PC-3 (cell line): ENCODE measurements at regions not wholly inside any gene's neighbourhood (a gene's known extent, or its start where the extent isn't known, plus 50 kb on each side); places are given as distances from the start of the nearest gene placed in this dataset.

ENCODE experiments used
- ATAC-seq: fragments of 200-7000 bp; cut with Tn5 transposase; 2 replicates; pipeline ENCODE4 v1.9.1; 2020; ENCODE audit warnings: mild to moderate bottlenecking, moderate library complexity
- BruUV-seq: library from RNA; stranded (reverse); fragments of 400-500 nt; replicated peaks from 2 replicates; lab custom pipeline; 2021; lab: Mats Ljungman, UMichigan
- CTCF ChIA-PET: fragments of 300-600 bp; sonication (Branson Sonifier 250); formaldehyde crosslinking; loops from one replicate; lab custom pipeline; 2022; ENCODE audit warnings: antibody characterized with exemption; lab: Charles Lee
- POLR2A ChIA-PET: fragments of 300-600 bp; sonication (Branson Sonifier 250); formaldehyde crosslinking; loops from one replicate; lab custom pipeline; 2022; ENCODE audit warnings: antibody characterized with exemption; ENCODE audit not compliant: unreplicated experiment; lab: Charles Lee
- DNase-seq: peaks from one replicate; pipeline ENCODE4 v3.0.0-alpha.2; 2015
- H2AFZ ChIP-seq: fragments of 300-600 bp; sonication (generic); 2 replicates; pipeline ENCODE4 v1.6.0; 2016; ENCODE audit warnings: antibody characterized with exemption, low read length
- H3F3A ChIP-seq: fragments of 300-600 bp; sonication (generic); one replicate; pipeline ENCODE4 v1.6.0; 2017; ENCODE audit warnings: antibody characterized with exemption, low read length, control low read depth, mild to moderate bottlenecking; ENCODE audit not compliant: unreplicated experiment
- H3K27ac ChIP-seq: fragments of 300-600 bp; sonication (generic); 2 replicates; pipeline ENCODE4 v1.5.1; 2016; ENCODE audit warnings: mild to moderate bottlenecking, low read length
- H3K27me3 ChIP-seq: fragments of 300-600 bp; sonication (generic); 2 replicates; pipeline ENCODE4 v1.6.1; 2016; ENCODE audit warnings: low read length, mixed read lengths
- H3K36me3 ChIP-seq: fragments of 300-600 bp; sonication (generic); 2 replicates; pipeline ENCODE4 v1.6.1; 2016; ENCODE audit warnings: low read depth, mixed run types, low read length, mixed read lengths
- H3K4me1 ChIP-seq: fragments of 300-600 bp; sonication (generic); 2 replicates; pipeline ENCODE4 v1.5.1; 2016; ENCODE audit warnings: low read length; ENCODE audit not compliant: insufficient read depth
- H3K4me2 ChIP-seq: fragments of 300-600 bp; sonication (generic); 2 replicates; pipeline ENCODE4 v1.6.0; 2016; ENCODE audit warnings: low read length
- H3K4me3 ChIP-seq: fragments of 300-600 bp; sonication (generic); 2 replicates; pipeline ENCODE4 v1.5.1; 2016; ENCODE audit warnings: mild to moderate bottlenecking, low read length, mixed read lengths
- H3K79me2 ChIP-seq: fragments of 300-600 bp; sonication (generic); 2 replicates; pipeline ENCODE4 v1.6.1; 2017; ENCODE audit warnings: low read length, mixed read lengths
- H3K9ac ChIP-seq: fragments of 300-600 bp; sonication (generic); 2 replicates; pipeline ENCODE4 v1.6.0; 2016; ENCODE audit warnings: mild to moderate bottlenecking, low read length
- H3K9me2 ChIP-seq: fragments of 300-600 bp; sonication (generic); replicated peaks from 2 replicates; pipeline ENCODE4 v1.6.1; 2016; ENCODE audit warnings: mixed run types, low read length, mixed read lengths
- H3K9me3 ChIP-seq: fragments of 300-600 bp; sonication (generic); 2 replicates; pipeline ENCODE4 v1.6.1; 2016; ENCODE audit warnings: low read length, mixed read lengths
- H4K20me1 ChIP-seq: fragments of 300-600 bp; sonication (generic); 2 replicates; pipeline ENCODE4 v1.6.1; 2016; ENCODE audit warnings: low read length, mixed read lengths
- EZH2 ChIP-seq: fragments of 300-600 bp; sonication (generic); IDR thresholded peaks from one replicate; pipeline ENCODE4 v1.6.1; 2017; ENCODE audit warnings: antibody characterized with exemption, mild to moderate bottlenecking, low read length; ENCODE audit not compliant: unreplicated experiment
- EZH2phosphoT487 ChIP-seq: fragments of 300-600 bp; sonication (generic); IDR thresholded peaks from 2 replicates; pipeline ENCODE4 v1.6.1; 2018; ENCODE audit warnings: mild to moderate bottlenecking, antibody characterized with exemption, low read length, borderline replicate concordance
- intact Hi-C: fragments of 100-400 bp; cut with micrococcal nuclease; formaldehyde crosslinking; loops from 2 replicates; pipeline ENCODE4 v1.9.0; 2023
- TF ChIP-seq, protein P1 (sequence below): fragments of 300-600 bp; sonication (generic); conservative IDR thresholded peaks from 2 replicates; pipeline ENCODE4 v1.5.1; 2017; ENCODE audit warnings: antibody characterized with exemption, low read depth, mild to moderate bottlenecking, low read length

DNA sequence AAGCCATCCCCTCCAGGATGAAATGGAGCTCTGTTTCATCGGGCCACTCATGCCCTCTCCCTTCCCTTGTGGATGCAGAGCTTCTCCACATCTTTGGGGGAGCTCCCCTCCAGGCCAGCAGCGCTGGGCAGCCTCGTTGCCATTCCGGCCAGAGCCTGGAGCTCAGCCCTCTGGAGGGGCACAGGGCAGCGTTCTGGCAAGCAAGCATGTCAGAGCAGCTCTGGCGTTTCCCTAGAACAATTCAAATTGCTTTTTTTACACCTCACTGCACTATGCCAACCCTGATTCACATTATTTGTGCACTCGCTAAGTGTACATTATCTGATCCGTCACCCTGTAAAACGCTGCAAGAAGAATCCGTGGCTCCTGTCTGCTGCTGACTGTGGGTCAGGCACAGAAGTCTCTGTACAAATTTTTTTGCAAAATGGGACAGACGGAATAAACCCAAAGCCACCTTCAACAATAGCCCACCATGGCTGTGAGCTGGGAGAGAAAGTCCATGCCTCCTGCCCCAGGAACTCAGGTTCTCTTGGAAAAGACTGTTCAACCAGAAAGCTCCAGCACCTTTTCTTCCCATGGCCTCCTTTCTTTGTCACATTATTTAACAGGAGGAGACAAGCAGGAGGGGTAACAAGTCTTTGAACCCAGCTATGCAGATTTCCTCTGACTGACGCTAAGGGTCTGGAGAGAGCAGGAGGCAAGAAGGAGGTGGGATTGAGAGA lies 139.5 kb upstream of the CADM1 start:
- ChIA-PET CTCF (no interaction called here), POLR2A (no interaction called here)
- Histone ChIP-seq H3F3A (no peaks in the 10 kb centered on the region), H3K79me2 (no peaks in the 10 kb centered on the region), H3K4me2 (no peak overlapping the region), H3K4me1 (no peaks in the 10 kb centered on the region), H3K9me2 (no peaks in the 10 kb centered on the region), H3K36me3 (no peaks in the 10 kb centered on the region), H4K20me1 (no peaks in the 10 kb centered on the region), H3K9ac (no peak overlapping the region), H3K9me3 (peaks cover 10% of the 10 kb centered on the region), H2AFZ (no peak overlapping the region), H3K27me3 (no peaks in the 10 kb centered on the region), H3K27ac (no peak overlapping the region), H3K4me3 (no peak overlapping the region)
- no peak for ATAC-seq
- no TSS peak for BruUV-seq
- no peak for TF ChIP-seq EZH2
- TF ChIP-seq EZH2phosphoT487: no peak
- TF ChIP-seq, protein P1, sequence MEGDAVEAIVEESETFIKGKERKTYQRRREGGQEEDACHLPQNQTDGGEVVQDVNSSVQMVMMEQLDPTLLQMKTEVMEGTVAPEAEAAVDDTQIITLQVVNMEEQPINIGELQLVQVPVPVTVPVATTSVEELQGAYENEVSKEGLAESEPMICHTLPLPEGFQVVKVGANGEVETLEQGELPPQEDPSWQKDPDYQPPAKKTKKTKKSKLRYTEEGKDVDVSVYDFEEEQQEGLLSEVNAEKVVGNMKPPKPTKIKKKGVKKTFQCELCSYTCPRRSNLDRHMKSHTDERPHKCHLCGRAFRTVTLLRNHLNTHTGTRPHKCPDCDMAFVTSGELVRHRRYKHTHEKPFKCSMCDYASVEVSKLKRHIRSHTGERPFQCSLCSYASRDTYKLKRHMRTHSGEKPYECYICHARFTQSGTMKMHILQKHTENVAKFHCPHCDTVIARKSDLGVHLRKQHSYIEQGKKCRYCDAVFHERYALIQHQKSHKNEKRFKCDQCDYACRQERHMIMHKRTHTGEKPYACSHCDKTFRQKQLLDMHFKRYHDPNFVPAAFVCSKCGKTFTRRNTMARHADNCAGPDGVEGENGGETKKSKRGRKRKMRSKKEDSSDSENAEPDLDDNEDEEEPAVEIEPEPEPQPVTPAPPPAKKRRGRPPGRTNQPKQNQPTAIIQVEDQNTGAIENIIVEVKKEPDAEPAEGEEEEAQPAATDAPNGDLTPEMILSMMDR: no peak
- intact Hi-C loops: no loop called here
- DNase-seq: no peak

DNA sequence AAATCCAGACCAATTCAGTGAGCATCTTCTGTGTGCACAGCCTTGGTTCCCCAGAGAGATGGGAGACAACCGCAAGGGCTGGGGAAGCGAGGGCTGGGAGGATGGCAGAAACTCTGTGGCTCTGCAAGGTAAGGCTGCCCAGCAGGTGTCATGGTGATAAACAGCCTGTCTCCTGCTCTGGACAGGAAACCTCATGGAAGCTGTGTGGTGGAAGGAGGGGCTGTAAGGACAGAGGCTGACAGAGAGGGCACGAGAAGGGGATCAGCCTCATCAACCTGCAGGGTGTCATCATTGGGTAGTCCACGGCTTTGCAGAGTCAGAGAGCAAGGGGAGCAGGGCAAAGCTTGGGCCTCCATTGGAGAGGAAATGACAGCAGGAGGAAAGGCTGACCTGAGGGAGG lies 138.4 kb upstream of the CADM1 start:
- Histone ChIP-seq H3K4me1 (no peaks in the 10 kb centered on the region), H3K79me2 (no peaks in the 10 kb centered on the region), H3K27me3 (no peaks in the 10 kb centered on the region), H3K36me3 (no peaks in the 10 kb centered on the region), H3K9me3 (peaks cover 10% of the 10 kb centered on the region), H2AFZ (no peak overlapping the region), H3K27ac (no peak overlapping the region), H4K20me1 (no peaks in the 10 kb centered on the region), H3K4me2 (no peak overlapping the region), H3K9ac (no peak overlapping the region), H3K4me3 (no peak overlapping the region), H3K9me2 (no peaks in the 10 kb centered on the region), H3F3A (no peaks in the 10 kb centered on the region)
- POLR2A ChIA-PET: no interaction called here
- no peak for TF ChIP-seq EZH2phosphoT487
- TF ChIP-seq, protein P1: no peak
- TF ChIP-seq EZH2: no peak
- DNase-seq (no peak), ATAC-seq (no peak)
- intact Hi-C loops: no loop called here
- CTCF ChIA-PET: no interaction called here
- BruUV-seq: no TSS peak

DNA sequence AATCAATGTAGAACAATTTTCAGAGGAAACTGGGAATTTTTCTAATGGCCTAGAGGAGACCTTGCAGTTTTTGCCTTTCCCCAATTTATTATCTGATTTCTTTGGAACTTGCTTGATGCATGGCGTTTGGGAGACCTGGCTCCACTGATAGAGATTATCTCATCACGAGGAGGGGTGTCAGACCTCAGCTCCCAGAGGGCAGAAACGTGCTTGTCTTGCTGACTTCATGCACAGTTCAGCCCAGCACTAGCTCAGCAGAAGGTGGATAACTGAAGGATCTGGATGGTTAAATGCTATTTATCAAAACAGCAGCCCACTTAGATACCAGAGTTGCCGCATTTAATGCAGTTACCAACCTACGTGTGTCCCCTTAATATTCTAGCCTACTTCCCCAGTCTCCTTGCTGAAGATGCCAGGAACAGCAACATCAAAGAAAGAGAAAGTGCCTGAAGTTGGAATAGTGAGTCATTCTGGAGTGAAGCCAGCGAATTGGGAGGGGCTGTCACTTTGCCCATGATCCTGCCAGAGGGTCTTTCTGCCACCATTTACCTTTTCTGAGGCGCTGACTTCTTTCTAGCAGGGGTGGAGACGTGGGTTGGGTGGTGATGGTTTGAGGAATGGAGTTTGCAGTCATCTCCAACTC lies 133.5 kb upstream of the CADM1 start:
- Histone ChIP-seq H3K4me3 (no peak overlapping the region), H2AFZ (no peak overlapping the region), H3K4me1 (no peaks in the 10 kb centered on the region), H3K9ac (no peak overlapping the region), H4K20me1 (no peaks in the 10 kb centered on the region), H3K27ac (no peak overlapping the region), H3K36me3 (no peaks in the 10 kb centered on the region), H3F3A (no peaks in the 10 kb centered on the region), H3K27me3 (no peaks in the 10 kb centered on the region), H3K9me3 (peaks cover 23% of the 10 kb centered on the region), H3K9me2 (no peaks in the 10 kb centered on the region), H3K4me2 (no peak overlapping the region), H3K79me2 (no peaks in the 10 kb centered on the region)
- intact Hi-C loops: no loop called here
- TF ChIP-seq EZH2: no peak
- TF ChIP-seq, protein P1: no peak
- no peak for TF ChIP-seq EZH2phosphoT487
- DNase-seq (no peak), ATAC-seq (no peak)
- BruUV-seq: no TSS peak
- POLR2A ChIA-PET: no interaction called here
- CTCF ChIA-PET: no interaction called here
